Body of pancreas (tissue), 4 donors: ENCODE measurements at regions not wholly inside any gene's neighbourhood (a gene's known extent, or its start where the extent isn't known, plus 50 kb on each side); places are given as distances from the start of the nearest gene placed in this dataset.

ENCODE experiments used
- ATAC-seq: fragments of 150-250 bp; one replicate; pipeline ENCODE4 v1.9.1; 2016
- DNase-seq, 4 donors: peaks; one replicate each; pipeline ENCODE4 v3.0.0-alpha.2; 2019
- H3K27ac ChIP-seq, 4 donors: fragments of 200-600 bp; sonication (generic); 1 replicate in 3 of 4; 2 replicates in 1 of 4; pipeline versions ENCODE4 v1.5.1 to v1.6.1; 2016 to 2019; ENCODE audit warnings: mild to moderate bottlenecking in 1 of 4, mixed read lengths in 1 of 4, moderate library complexity in 1 of 4
- H3K27me3 ChIP-seq, 2 donors: fragments of 200-600 bp; sonication (generic); one replicate each; pipeline ENCODE4 v1.6.0; 2016; ENCODE audit warnings: mild to moderate bottlenecking in 1 of 2
- H3K36me3 ChIP-seq, 2 donors: fragments of 200-600 bp; sonication (generic); replicated peaks in 1 of 2; 2 replicates each; pipeline ENCODE4 v1.5.1; 2016; ENCODE audit warnings: low read depth in 2 of 2; ENCODE audit not compliant: insufficient read depth in 1 of 2
- H3K4me1 ChIP-seq: fragments of 200-600 bp; sonication (generic); one replicate; pipeline ENCODE4 v1.6.0; 2016
- H3K4me3 ChIP-seq, 2 donors: fragments of 200-600 bp; sonication (generic); 1 replicate in 1 of 2; 2 replicates in 1 of 2; pipeline ENCODE4 v1.5.1; 2016 to 2019
- H3K9me3 ChIP-seq, 3 donors: fragments of 200-600 bp; sonication (generic); 1 replicate in 2 of 3; 2 replicates in 1 of 3; pipeline ENCODE4 v1.5.1; 2016
- CTCF ChIP-seq, 7 experiments: fragments of 450-650 bp in 4 of 7; fragments of 200-600 bp in 3 of 7; sonication (generic) in 3 of 7; IDR thresholded peaks; one replicate each; pipeline ENCODE4 v1.5.1; 2016 to 2019; ENCODE audit warnings: antibody characterized with exemption in 7 of 7
- POLR2A ChIP-seq, 3 donors: fragments of 450-650 bp; IDR thresholded peaks; one replicate each; pipeline ENCODE4 v1.6.1; 2016; ENCODE audit warnings: antibody characterized with exemption in 3 of 3, mild to moderate bottlenecking in 2 of 3
- WGBS, 2 donors: methylation state at CpG; one replicate each; pipeline ENCODE4 v1.1.5; 2017; 5-methylcytosine and 5-hydroxymethylcytosine counted together
- intact Hi-C: fragments of 100-400 bp; cut with DNase I; formaldehyde crosslinking; loops from one replicate; pipeline ENCODE4 v1.15.1; 2023

GRCh38 chr6:139888681-139889122 lies 514.3 kb upstream of the CITED2 start:
- Histone ChIP-seq H3K4me1 (peaks cover 3% of the 10 kb centered on the region), H3K36me3 (no peaks in the 10 kb centered on the region), H3K27ac (no peak overlapping the region), H3K4me3 (no peak overlapping the region), H3K27me3 (no peaks in the 10 kb centered on the region), H3K9me3 (no peaks in the 10 kb centered on the region)
- no peak for TF ChIP-seq POLR2A (IDR thresholded peaks at IDR 0.05)
- no peak for TF ChIP-seq CTCF (IDR thresholded peaks at IDR 0.05)
- DNase-seq = no peak
- intact Hi-C loops = no loop called here
- 89 to 91% methylated on average over 3 of the region's 3 CpGs for WGBS, 2 donors
- no peak for ATAC-seq

GRCh38 chr6:139887275-139887674 lies 512.8 kb upstream of the CITED2 start:
- intact Hi-C loops = no loop called here
- ATAC-seq = no peak
- Histone ChIP-seq H3K36me3 (no peaks in the 10 kb centered on the region), H3K4me3 (no peak overlapping the region), H3K27ac (no peak overlapping the region), H3K9me3 (no peaks in the 10 kb centered on the region), H3K4me1 (peaks cover 11% of the 10 kb centered on the region), H3K27me3 (no peaks in the 10 kb centered on the region)
- no peak for TF ChIP-seq CTCF (IDR thresholded peaks at IDR 0.05)
- TF ChIP-seq POLR2A (IDR thresholded peaks at IDR 0.05) = no peak
- no peak for DNase-seq
- 84 to 85% methylated on average over 3 of the region's 3 CpGs for WGBS, 2 donors

GRCh38 chr6:139886396-139886795 lies 511.9 kb upstream of the CITED2 start:
- no peaks in the 10 kb centered on the region for H3K27me3 ChIP-seq
- H3K36me3 ChIP-seq = no peaks in the 10 kb centered on the region
- WGBS, 2 donors = 75 to 80% methylated on average over 6 of the region's 6 CpGs
- no peaks in the 10 kb centered on the region for H3K9me3 ChIP-seq
- intact Hi-C loops = no loop called here
- no peak for TF ChIP-seq POLR2A (IDR thresholded peaks at IDR 0.05)
- no peak for TF ChIP-seq CTCF (IDR thresholded peaks at IDR 0.05)
- H3K4me3 ChIP-seq = no peak overlapping the region
- ATAC-seq (no peak), DNase-seq (no peak)
- no peak overlapping the region for H3K27ac ChIP-seq
- H3K4me1 ChIP-seq = peaks cover 11% of the 10 kb centered on the region

- no peak overlapping the region for H3K27ac ChIP-seq
- H3K9me3 ChIP-seq = no peaks in the 10 kb centered on the region
- ATAC-seq = no peak
- H3K4me1 ChIP-seq = peaks cover 11% of the 10 kb centered on the region
- H3K36me3 ChIP-seq = no peaks in the 10 kb centered on the region
- TF ChIP-seq POLR2A (IDR thresholded peaks at IDR 0.05) (no peak), CTCF (IDR thresholded peaks at IDR 0.05) (no peak)
- H3K4me3 ChIP-seq = no peak overlapping the region
- no peak for DNase-seq
- H3K27me3 ChIP-seq = no peaks in the 10 kb centered on the region
- WGBS, 2 donors = 12 to 24% methylated on average over 1 of the region's 1 CpG
- intact Hi-C loops = no loop called here
These were observed 511.5 kb upstream of the CITED2 start for GRCh38 chr6:139885909-139886308.

- 75 to 77% methylated on average over 5 of the region's 5 CpGs for WGBS, 2 donors
- H3K27ac ChIP-seq = peak overlapping the region in 2 of 4 donors; percentile 33 to 34
- ATAC-seq (no peak), DNase-seq (no peak)
- H3K36me3 ChIP-seq = no peaks in the 10 kb centered on the region
- H3K4me3 ChIP-seq = no peak overlapping the region
- peaks cover 11% of the 10 kb centered on the region for H3K4me1 ChIP-seq
- no peak for TF ChIP-seq CTCF (IDR thresholded peaks at IDR 0.05)
- TF ChIP-seq POLR2A (IDR thresholded peaks at IDR 0.05) = no peak
- no peaks in the 10 kb centered on the region for H3K27me3 ChIP-seq
- intact Hi-C loops = no loop called here
- H3K9me3 ChIP-seq = no peaks in the 10 kb centered on the region
These were observed 509.3 kb upstream of the CITED2 start for GRCh38 chr6:139883776-139884175.
